GM19455 (cell line): ENCODE measurements at regions not wholly inside any gene's neighbourhood (a gene's known extent, or its start where the extent isn't known, plus 50 kb on each side); places are given as distances from the start of the nearest gene placed in this dataset.

Experiments
- ATAC-seq: cut with Tn5 transposase; IDR thresholded peaks from one replicate; pipeline ENCODE4 v1.9.1; 2021; ENCODE audit not compliant: unreplicated experiment

- no peak for ATAC-seq
Measured at GRCh38 chr12:47561746-47562145, 144.1 kb downstream of the RPAP3 start.

GRCh38 chr12:47560415-47560814 lies 145.4 kb downstream of the RPAP3 start:
- no peak for ATAC-seq

- no peak for ATAC-seq
Measured at GRCh38 chr12:47558625-47559345, 147.0 kb downstream of the RPAP3 start.

- ATAC-seq = no peak
Measured at GRCh38 chr12:47557386-47557785, 148.4 kb downstream of the RPAP3 start.

GRCh38 chr12:47556261-47557030 lies 149.4 kb downstream of the RPAP3 start:
- ATAC-seq = no peak

DNA sequence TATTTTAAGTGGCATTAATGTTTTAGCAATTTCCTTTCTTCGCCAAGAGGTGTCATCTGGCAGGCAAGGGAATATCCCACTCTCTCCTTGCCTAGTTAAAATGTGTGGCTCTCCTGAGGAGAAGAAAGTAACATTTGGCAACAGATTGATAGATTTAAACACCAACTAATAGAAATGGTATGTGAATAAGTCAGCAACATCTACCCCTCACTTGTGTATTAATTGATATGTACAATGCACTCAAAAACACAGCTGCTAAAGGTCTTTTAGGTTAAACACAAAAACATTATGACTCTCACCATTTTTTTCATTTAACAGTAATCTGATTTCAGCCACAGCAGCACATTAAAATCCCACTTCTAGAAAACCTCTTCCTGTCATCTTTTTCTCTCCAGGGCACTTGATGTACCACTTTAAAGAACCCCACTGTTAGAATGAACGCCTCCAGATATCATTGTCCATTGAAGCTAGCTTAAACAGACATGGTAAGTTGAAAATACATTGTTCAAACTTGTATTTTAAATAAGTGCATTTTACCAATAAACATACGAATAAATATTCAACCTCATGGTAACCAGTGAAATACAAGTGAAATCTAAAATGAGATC lies 151.7 kb downstream of the RPAP3 start:
- ATAC-seq = no peak

DNA sequence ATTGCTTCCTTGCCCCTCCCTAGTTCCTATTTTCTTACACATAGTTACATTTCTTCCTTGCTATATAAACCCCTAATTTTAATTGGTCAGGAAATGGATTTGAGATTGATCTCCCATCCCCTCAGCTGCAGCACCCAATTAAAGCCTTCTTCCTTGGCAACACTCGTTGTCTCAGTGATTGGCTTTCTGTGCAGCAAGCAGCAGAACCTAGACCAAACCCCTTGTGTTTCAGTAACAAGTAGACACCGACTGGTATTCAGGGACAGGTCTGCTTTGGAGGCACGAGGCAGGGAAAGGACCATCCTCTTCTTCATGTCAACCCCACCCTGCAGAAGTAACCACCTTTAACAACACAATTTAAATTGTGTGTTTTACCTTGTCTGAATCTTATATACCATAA lies 152.6 kb downstream of the RPAP3 start:
- no peak for ATAC-seq

GRCh38 chr12:47551426-47551851 lies 154.4 kb downstream of the RPAP3 start:
- no peak for ATAC-seq

GRCh38 chr12:47549258-47549657 lies 156.6 kb downstream of the RPAP3 start:
- no peak for ATAC-seq

- no peak for ATAC-seq
Measured at GRCh38 chr12:47548401-47548800, 157.4 kb downstream of the RPAP3 start.

- no peak for ATAC-seq
Measured at GRCh38 chr12:47547077-47547476, 158.8 kb downstream of the RPAP3 start.

- ATAC-seq = no peak
Measured at GRCh38 chr12:47545938-47546609, 159.8 kb downstream of the RPAP3 start.

GRCh38 chr12:47534695-47535094 lies 171.1 kb downstream of the RPAP3 start:
- ATAC-seq = no peak

- no peak for ATAC-seq
Measured at GRCh38 chr12:47530050-47530449, 175.8 kb downstream of the RPAP3 start.

GRCh38 chr12:47527816-47528215 lies 178.0 kb downstream of the RPAP3 start:
- no peak for ATAC-seq

DNA sequence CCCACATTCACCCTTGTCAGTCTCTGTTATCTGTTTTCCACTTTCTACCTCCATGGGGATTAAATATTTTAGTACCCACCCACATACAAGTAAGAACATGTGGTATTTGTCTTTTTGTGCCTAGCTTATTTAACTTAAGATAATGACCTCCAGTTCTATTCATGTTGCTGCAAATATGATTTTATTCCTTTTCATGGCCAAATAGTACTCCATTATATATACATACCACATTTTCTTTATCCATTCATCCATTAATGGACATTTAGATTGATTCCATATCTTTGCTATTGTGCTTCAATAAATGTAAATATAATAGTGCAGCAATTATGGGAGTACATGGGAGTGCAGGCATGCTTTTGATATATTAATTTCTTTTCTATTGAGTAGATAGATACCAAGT lies 185.8 kb downstream of the RPAP3 start:
- ATAC-seq = no peak

GRCh38 chr12:47517122-47517521 lies 188.7 kb downstream of the RPAP3 start:
- no peak for ATAC-seq

DNA sequence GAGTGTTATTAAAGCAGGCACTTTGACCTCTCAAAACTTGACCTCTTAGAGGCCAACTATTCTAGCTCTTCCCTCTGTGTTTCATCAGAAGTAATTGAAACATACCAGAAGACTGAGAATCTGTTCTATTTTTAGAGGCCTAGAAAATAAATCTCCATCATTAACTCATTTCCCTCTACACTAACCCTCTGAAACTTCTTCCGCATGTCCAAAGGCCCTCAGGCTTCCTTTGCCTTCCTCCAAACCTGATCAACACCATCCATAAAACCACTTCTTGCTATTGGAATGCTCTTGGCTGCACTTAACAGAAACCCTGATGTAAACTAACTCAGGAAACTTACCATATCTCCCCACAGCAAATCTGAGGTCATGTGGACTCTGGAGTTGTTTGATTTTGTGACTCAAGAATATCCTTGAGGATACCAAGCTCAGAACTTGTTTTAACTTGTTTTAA lies 196.4 kb downstream of the RPAP3 start:
- no peak for ATAC-seq

GRCh38 chr12:47507221-47507620 lies 198.6 kb downstream of the RPAP3 start:
- no peak for ATAC-seq

- ATAC-seq = no peak
Measured at GRCh38 chr12:47504775-47505446, 200.9 kb downstream of the RPAP3 start.

GRCh38 chr12:47493801-47494200 lies 212.0 kb downstream of the RPAP3 start:
- ATAC-seq = no peak
